Epidermal melanocyte (primary cell): ENCODE measurements at regions not wholly inside any gene's neighbourhood (a gene's known extent, or its start where the extent isn't known, plus 50 kb on each side); places are given as distances from the start of the nearest gene placed in this dataset.

Experiments
- DNase-seq: peaks from one replicate; pipeline ENCODE4 v3.0.0; 2011; ENCODE audit warnings: low spot score; ENCODE audit not compliant: insufficient read length

- no peak for DNase-seq
Measured at GRCh38 chr10:20958764-20959163, 61.7 kb upstream of the NEBL start.

GRCh38 chr10:20958225-20958624, 61.1 kb upstream of the NEBL start:
- no peak for DNase-seq

DNA sequence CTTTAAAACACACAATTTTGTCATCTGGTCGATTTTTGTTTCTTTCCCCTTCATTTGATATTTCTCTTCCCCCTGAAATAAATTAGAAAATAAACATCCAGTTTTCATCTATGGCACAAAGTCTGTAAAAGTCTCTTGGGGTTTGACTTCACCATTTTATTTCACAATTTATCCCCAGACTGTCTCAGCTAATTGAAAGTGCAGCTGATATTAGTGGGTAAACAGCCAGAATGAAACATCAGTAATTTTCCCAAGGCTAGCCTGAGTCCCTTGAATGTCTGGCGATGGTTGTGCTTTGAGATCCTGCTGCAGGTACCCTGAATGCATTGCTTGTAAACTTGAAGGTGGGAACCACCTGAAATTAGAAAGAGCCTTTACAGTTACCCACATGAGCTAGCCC, 60.6 kb upstream of the NEBL start:
- DNase-seq = no peak

DNA sequence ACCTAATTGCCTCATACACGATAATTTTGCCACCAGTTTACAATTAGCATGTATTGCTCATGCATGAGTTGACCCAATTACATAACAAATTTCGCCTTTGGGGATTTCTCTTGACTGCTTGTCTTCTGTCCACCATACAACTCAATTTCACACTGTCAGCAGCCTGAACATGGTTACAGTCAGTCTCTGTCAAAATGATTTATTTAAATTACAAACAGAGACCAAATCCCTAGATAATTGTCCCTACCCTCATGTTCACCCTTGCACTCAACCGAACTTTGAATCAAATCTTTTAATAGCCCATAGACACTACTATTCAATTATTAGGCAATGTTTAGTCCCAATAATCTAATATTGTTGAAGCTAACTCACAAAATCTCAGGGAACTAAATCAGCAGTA, 59.7 kb upstream of the NEBL start:
- DNase-seq = no peak

DNA sequence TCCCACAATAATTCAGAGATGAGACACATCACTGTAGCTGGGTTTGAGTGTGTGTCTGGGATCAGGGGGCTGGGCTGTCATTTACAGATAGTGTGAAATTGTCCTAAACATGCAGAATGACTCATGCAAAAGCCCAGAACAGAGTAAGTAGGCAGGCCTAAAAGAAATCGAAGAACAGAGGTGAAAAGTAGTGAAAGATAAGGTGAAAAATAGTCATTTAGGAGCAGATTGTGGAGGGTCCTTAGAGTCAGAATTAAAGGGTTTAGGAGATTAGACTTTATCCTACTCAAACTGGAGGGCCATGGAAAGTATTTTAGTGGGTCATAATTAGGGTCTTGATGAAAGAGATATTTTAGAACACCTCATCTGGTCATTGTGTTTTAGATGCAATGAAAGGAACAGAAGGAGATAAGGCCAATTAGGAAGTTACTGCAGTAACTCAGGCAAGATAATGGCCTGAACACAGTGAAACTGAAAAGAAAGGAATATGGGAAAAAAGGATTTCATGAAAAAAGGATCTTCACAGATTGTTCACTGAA, 58.3 kb upstream of the NEBL start:
- no peak for DNase-seq

- DNase-seq = no peak
Measured at GRCh38 chr10:20954519-20954918, 57.4 kb upstream of the NEBL start.

- no peak for DNase-seq
Measured at GRCh38 chr10:20953120-20953519, 56.0 kb upstream of the NEBL start.

- no peak for DNase-seq
Measured at GRCh38 chr10:20949967-20950366, 52.9 kb upstream of the NEBL start.

GRCh38 chr10:20948686-20949327, 51.7 kb upstream of the NEBL start:
- no peak for DNase-seq
